C4-2B (cell line): ENCODE measurements at regions not wholly inside any gene's neighbourhood (a gene's known extent, or its start where the extent isn't known, plus 50 kb on each side); places are given as distances from the start of the nearest gene placed in this dataset.

Experiments used
- ZFX ChIP-seq: fragments of 450-650 bp; IDR thresholded peaks from 2 replicates; pipeline ENCODE4 v1.6.1; 2017
- TF ChIP-seq, protein P1 (sequence below): fragments of 450-650 bp; conservative IDR thresholded peaks from 2 replicates; pipeline ENCODE4 v1.5.1; 2017; ENCODE audit warnings: mild to moderate bottlenecking

GRCh38 chrX:56033495-56034180 is 198.5 kb upstream of the KLF8 start:
- TF ChIP-seq, protein P1, sequence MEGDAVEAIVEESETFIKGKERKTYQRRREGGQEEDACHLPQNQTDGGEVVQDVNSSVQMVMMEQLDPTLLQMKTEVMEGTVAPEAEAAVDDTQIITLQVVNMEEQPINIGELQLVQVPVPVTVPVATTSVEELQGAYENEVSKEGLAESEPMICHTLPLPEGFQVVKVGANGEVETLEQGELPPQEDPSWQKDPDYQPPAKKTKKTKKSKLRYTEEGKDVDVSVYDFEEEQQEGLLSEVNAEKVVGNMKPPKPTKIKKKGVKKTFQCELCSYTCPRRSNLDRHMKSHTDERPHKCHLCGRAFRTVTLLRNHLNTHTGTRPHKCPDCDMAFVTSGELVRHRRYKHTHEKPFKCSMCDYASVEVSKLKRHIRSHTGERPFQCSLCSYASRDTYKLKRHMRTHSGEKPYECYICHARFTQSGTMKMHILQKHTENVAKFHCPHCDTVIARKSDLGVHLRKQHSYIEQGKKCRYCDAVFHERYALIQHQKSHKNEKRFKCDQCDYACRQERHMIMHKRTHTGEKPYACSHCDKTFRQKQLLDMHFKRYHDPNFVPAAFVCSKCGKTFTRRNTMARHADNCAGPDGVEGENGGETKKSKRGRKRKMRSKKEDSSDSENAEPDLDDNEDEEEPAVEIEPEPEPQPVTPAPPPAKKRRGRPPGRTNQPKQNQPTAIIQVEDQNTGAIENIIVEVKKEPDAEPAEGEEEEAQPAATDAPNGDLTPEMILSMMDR, result no peak
- TF ChIP-seq ZFX, result no peak
